ENCODE measurements at regions not wholly inside any gene's neighbourhood (a gene's known extent, or its start where the extent isn't known, plus 50 kb on each side); places are given as distances from the start of the nearest gene placed in this dataset.
"Not testable (repeated sequence)": the region's sequence is repeated elsewhere in the genome, so short reads cannot be mapped to it uniquely, and the experiment has no call there.

DNA sequence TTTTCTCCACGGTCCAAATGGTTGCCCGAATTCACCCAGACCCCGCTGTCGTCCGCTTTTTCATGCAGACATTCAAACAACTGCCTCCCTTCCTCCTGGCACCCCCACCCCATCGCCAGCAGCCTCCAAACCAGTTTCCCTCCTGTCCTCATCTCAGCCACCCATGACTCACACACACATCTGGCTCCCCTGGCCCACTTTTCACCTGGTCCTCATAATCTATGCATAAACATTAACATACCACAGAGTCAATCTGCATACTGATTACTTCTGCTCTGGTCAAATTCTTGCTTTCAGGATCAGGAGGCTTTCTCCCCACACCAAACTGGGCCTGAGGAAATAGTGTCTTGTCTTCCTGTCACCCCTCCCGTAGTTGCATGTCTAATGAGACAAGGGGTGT is 142.0 kb downstream of the OR4F15 start:
- TF ChIP-seq, protein P1, sequence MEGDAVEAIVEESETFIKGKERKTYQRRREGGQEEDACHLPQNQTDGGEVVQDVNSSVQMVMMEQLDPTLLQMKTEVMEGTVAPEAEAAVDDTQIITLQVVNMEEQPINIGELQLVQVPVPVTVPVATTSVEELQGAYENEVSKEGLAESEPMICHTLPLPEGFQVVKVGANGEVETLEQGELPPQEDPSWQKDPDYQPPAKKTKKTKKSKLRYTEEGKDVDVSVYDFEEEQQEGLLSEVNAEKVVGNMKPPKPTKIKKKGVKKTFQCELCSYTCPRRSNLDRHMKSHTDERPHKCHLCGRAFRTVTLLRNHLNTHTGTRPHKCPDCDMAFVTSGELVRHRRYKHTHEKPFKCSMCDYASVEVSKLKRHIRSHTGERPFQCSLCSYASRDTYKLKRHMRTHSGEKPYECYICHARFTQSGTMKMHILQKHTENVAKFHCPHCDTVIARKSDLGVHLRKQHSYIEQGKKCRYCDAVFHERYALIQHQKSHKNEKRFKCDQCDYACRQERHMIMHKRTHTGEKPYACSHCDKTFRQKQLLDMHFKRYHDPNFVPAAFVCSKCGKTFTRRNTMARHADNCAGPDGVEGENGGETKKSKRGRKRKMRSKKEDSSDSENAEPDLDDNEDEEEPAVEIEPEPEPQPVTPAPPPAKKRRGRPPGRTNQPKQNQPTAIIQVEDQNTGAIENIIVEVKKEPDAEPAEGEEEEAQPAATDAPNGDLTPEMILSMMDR (IDR thresholded peaks at IDR 0.05) = not testable (repeated sequence)
- not testable (repeated sequence) for TF ChIP-seq POLR2A (IDR thresholded peaks at IDR 0.05)

All from ovary (tissue), 3 donors.